HCT116 (cell line): ENCODE measurements at regions not wholly inside any gene's neighbourhood (a gene's known extent, or its start where the extent isn't known, plus 50 kb on each side); places are given as distances from the start of the nearest gene placed in this dataset.

Experiments used
- ATAC-seq: fragments of 200-7000 bp; cut with Tn5 transposase; 2 replicates; pipeline ENCODE4 v1.9.1; 2020; ENCODE audit warnings: mild to moderate bottlenecking, moderate library complexity
- BruUV-seq: library from RNA; stranded (reverse); fragments of 400-500 nt; replicated peaks from 2 replicates; lab custom pipeline; 2021; lab: Mats Ljungman, UMichigan
- CTCF ChIA-PET: fragments of 300-600 bp; sonication (Branson Sonifier 250); formaldehyde crosslinking; loops from one replicate; lab custom pipeline; 2021; ENCODE audit warnings: antibody characterized with exemption; lab: Charles Lee
- POLR2A ChIA-PET: fragments of 300-600, 350-600 bp; sonication (Branson Sonifier 250); formaldehyde crosslinking; loops from one replicate; lab custom pipeline; 2021; ENCODE audit warnings: antibody characterized with exemption; lab: Charles Lee
- RAD21 ChIA-PET, 2 experiments: fragments of 300-600 bp; sonication (Branson Sonifier 250); formaldehyde crosslinking; loops; one replicate each; lab custom pipeline; 2023; ENCODE audit warnings: low total read pairs in 2 of 2; ENCODE audit not compliant: uncharacterized antibody in 2 of 2, unreplicated experiment in 2 of 2, low non-redundant PET in 1 of 2; lab: Charles Lee
- DNase-seq: peaks from one replicate; pipeline ENCODE4 v3.0.0-alpha.2; 2010; ENCODE audit warnings: low read depth, low spot score
- H2AFZ ChIP-seq: fragments of 200-600 bp; shearing (Covaris generic), sonication (generic); 2 replicates; pipeline ENCODE4 v1.6.1; 2017; ENCODE audit warnings: low read depth, mixed run types, mixed read lengths, antibody characterized with exemption, low read length; ENCODE audit not compliant: poor library complexity, severe bottlenecking
- H3K27ac ChIP-seq: 2 replicates; pipeline ENCODE4 v1.5.1; 2012; ENCODE audit warnings: low read depth, low read length
- H3K27me3 ChIP-seq: fragments of 200-600 bp; sonication (generic); 2 replicates; pipeline ENCODE4 v1.6.1; 2016; ENCODE audit warnings: mixed run types, low read length, mixed read lengths; ENCODE audit not compliant: insufficient read depth
- H3K36me3 ChIP-seq, 2 experiments: fragments of 200-500 bp in 1 of 2; fragments of 200-600 bp in 1 of 2; sonication (Bioruptor generic) in 1 of 2; sonication (generic) in 1 of 2; 2 replicates each; pipeline versions ENCODE4 v1.5.1 to v1.6.1; 2014 to 2016; ENCODE audit warnings: low read length in 2 of 2, inconsistent platforms in 1 of 2, mixed read lengths in 1 of 2, mixed run types in 1 of 2; ENCODE audit not compliant: insufficient read depth in 2 of 2, control insufficient read depth in 1 of 2
- H3K4me1 ChIP-seq, 2 experiments: fragments of 200-600 bp in 1 of 2; sonication (generic) in 1 of 2; 2 replicates each; pipeline versions ENCODE4 v1.5.1 to v1.6.1; 2012 to 2017; ENCODE audit warnings: low read length in 2 of 2, inconsistent platforms in 1 of 2, mild to moderate bottlenecking in 1 of 2, mixed read lengths in 1 of 2, mixed run types in 1 of 2, moderate library complexity in 1 of 2; ENCODE audit not compliant: insufficient read depth in 2 of 2, control insufficient read depth in 1 of 2
- H3K4me2 ChIP-seq: fragments of 200-600 bp; sonication (generic); 2 replicates; pipeline ENCODE4 v1.6.1; 2017; ENCODE audit warnings: mixed run types, low read length, mixed read lengths
- H3K4me3 ChIP-seq, 2 experiments: fragments of 200-600 bp in 1 of 2; sonication (generic) in 1 of 2; replicated peaks in 1 of 2; 2 replicates each; pipeline ENCODE4 v1.5.1; 2011 to 2016; ENCODE audit warnings: low read length in 2 of 2, control low read depth in 1 of 2, low read depth in 1 of 2, mild to moderate bottlenecking in 1 of 2, mixed read lengths in 1 of 2, mixed run types in 1 of 2
- H3K79me2 ChIP-seq: fragments of 200-600 bp; sonication (generic); 2 replicates; pipeline ENCODE4 v1.6.1; 2017; ENCODE audit warnings: mild to moderate bottlenecking, mixed run types, low read length, moderate library complexity, mixed read lengths; ENCODE audit not compliant: insufficient read depth
- H3K9ac ChIP-seq: fragments of 200-600 bp; sonication (generic); 2 replicates; pipeline ENCODE4 v1.6.1; 2016; ENCODE audit warnings: low read length, mixed read lengths
- H3K9me2 ChIP-seq: fragments of 200-600 bp; sonication (generic), shearing (Covaris generic); 2 replicates; pipeline ENCODE4 v1.6.1; 2017; ENCODE audit warnings: mixed run types, mild to moderate bottlenecking, moderate library complexity; ENCODE audit not compliant: insufficient read depth
- H3K9me3 ChIP-seq, 2 experiments: fragments of 200-500 bp in 1 of 2; fragments of 200-600 bp in 1 of 2; sonication (Bioruptor generic) in 1 of 2; sonication (generic) in 1 of 2; 2 replicates each; pipeline ENCODE4 v1.6.1; 2014 to 2017; ENCODE audit warnings: low read length in 2 of 2, mixed read lengths in 2 of 2, inconsistent platforms in 1 of 2, low read depth in 1 of 2, mild to moderate bottlenecking in 1 of 2, mixed run types in 1 of 2, moderate library complexity in 1 of 2; ENCODE audit not compliant: control insufficient read depth in 1 of 2, insufficient read depth in 1 of 2
- H4K20me1 ChIP-seq: fragments of 200-600 bp; sonication (generic), shearing (Covaris generic); 2 replicates; pipeline ENCODE4 v1.6.1; 2017; ENCODE audit warnings: mixed run types, mild to moderate bottlenecking, moderate library complexity; ENCODE audit not compliant: insufficient read depth
- CTCF ChIP-seq, 3 experiments: fragments of 200-600 bp in 1 of 3; sonication (generic) in 1 of 3; IDR thresholded peaks in 2 of 3; conservative IDR thresholded peaks in 1 of 3; 2 replicates each; pipeline ENCODE4 v1.5.1; 2012 to 2017; ENCODE audit warnings: low read depth in 2 of 3, low read length in 2 of 3, antibody characterized with exemption in 1 of 3, borderline replicate concordance in 1 of 3, control low read depth in 1 of 3, mild to moderate bottlenecking in 1 of 3, mixed read lengths in 1 of 3, mixed run types in 1 of 3, moderate library complexity in 1 of 3; ENCODE audit not compliant: insufficient read depth in 1 of 3
- ELF1 ChIP-seq: IDR thresholded peaks from 2 replicates; pipeline ENCODE4 v1.6.1; 2012; ENCODE audit warnings: low read depth, borderline replicate concordance
- EZH2 ChIP-seq: fragments of 200-600 bp; sonication (generic); IDR thresholded peaks from 2 replicates; pipeline ENCODE4 v1.6.1; 2017; ENCODE audit warnings: antibody characterized with exemption, mixed run types
- FOSL1 ChIP-seq: IDR thresholded peaks from 2 replicates; pipeline ENCODE4 v1.6.1; 2012; ENCODE audit warnings: low read depth
- JUND ChIP-seq: IDR thresholded peaks from 2 replicates; pipeline ENCODE4 v1.6.1; 2012
- POLR2A ChIP-seq: IDR thresholded peaks from 2 replicates; pipeline ENCODE4 v1.7.0; 2011; ENCODE audit warnings: borderline replicate concordance; ENCODE audit not compliant: insufficient read depth, insufficient read length; ENCODE audit errors: extremely low read depth
- POLR2AphosphoS5 ChIP-seq: IDR thresholded peaks from 2 replicates; pipeline ENCODE4 v1.6.1; 2011; ENCODE audit warnings: mild to moderate bottlenecking, low read depth, low read length, moderate library complexity
- RAD21 ChIP-seq: IDR thresholded peaks from 2 replicates; pipeline ENCODE4 v1.6.1; 2012; ENCODE audit warnings: low read depth, mild to moderate bottlenecking
- REST ChIP-seq: IDR thresholded peaks from 2 replicates; pipeline ENCODE4 v1.6.1; 2012; ENCODE audit warnings: low read depth
- SIN3A ChIP-seq: IDR thresholded peaks from 2 replicates; pipeline ENCODE4 v1.6.1; 2012; ENCODE audit warnings: low read depth
- SRF ChIP-seq: IDR thresholded peaks from 2 replicates; pipeline ENCODE4 v1.6.1; 2012; ENCODE audit warnings: low read depth
- TCF7L2 ChIP-seq: IDR thresholded peaks from 2 replicates; pipeline ENCODE4 v1.7.0; 2011; ENCODE audit warnings: borderline replicate concordance, inconsistent platforms; ENCODE audit not compliant: insufficient read depth, insufficient read length; ENCODE audit errors: extremely low read depth
- ZFX ChIP-seq: fragments of 450-650 bp; IDR thresholded peaks from 2 replicates; pipeline ENCODE4 v1.6.1; 2017
- ZNF274 ChIP-seq: fragments of 200-500 bp; sonication (Bioruptor generic); IDR thresholded peaks from 2 replicates; pipeline ENCODE4 v1.6.1; 2014; ENCODE audit warnings: mild to moderate bottlenecking, low read depth, low read length, inconsistent platforms
- intact Hi-C: fragments of 100-400 bp; cut with micrococcal nuclease; formaldehyde crosslinking; loops from 2 replicates; pipeline ENCODE4 v1.10.0; 2022
- TF ChIP-seq, protein P1 (sequence below): IDR thresholded peaks from 2 replicates; pipeline ENCODE4 v1.6.1; 2012
- TF ChIP-seq, protein P2 (sequence below): IDR thresholded peaks from 2 replicates; pipeline ENCODE4 v1.6.1; 2012

GRCh38 chr18:77401173-77401572 is 151.5 kb downstream of the GALR1 start:
- no TSS peak for BruUV-seq
- no peak overlapping the region for H3K4me3 ChIP-seq
- no peaks in the 10 kb centered on the region for H3K9me2 ChIP-seq
- no peak overlapping the region for H3K9ac ChIP-seq
- no peak overlapping the region for H3K4me2 ChIP-seq
- H3K4me1 ChIP-seq = no peaks in the 10 kb centered on the region
- H3K27ac ChIP-seq = no peak overlapping the region
- no peak overlapping the region for H2AFZ ChIP-seq
- intact Hi-C loops = no loop called here
- ChIA-PET CTCF (no interaction called here), POLR2A (no interaction called here), RAD21 (no interaction called here)
- no peaks in the 10 kb centered on the region for H4K20me1 ChIP-seq
- DNase-seq = no peak
- TF ChIP-seq RAD21 (no peak), FOSL1 (no peak), CTCF (IDR thresholded peaks at IDR 0.05 in 2 of 3, conservative IDR thresholded peaks at IDR 0.05 in 1 of 3; ENCODE audit: borderline replicate concordance in 1 of 3, insufficient read depth in 1 of 3, low read depth in 2 of 3, low read length in 2 of 3) (no peak), ZNF274 (no peak), POLR2A (no peak), SRF (no peak), ELF1 (no peak), EZH2 (no peak), POLR2AphosphoS5 (no peak), SIN3A (no peak), REST (no peak), ZFX (no peak), JUND (no peak), TCF7L2 (no peak)
- TF ChIP-seq, protein P1, sequence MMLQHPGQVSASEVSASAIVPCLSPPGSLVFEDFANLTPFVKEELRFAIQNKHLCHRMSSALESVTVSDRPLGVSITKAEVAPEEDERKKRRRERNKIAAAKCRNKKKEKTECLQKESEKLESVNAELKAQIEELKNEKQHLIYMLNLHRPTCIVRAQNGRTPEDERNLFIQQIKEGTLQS = no peak
- TF ChIP-seq, protein P2, sequence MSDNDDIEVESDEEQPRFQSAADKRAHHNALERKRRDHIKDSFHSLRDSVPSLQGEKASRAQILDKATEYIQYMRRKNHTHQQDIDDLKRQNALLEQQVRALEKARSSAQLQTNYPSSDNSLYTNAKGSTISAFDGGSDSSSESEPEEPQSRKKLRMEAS = no peak
- no peaks in the 10 kb centered on the region for H3K79me2 ChIP-seq
- no peaks in the 10 kb centered on the region for H3K27me3 ChIP-seq
- H3K9me3 ChIP-seq = no peaks in the 10 kb centered on the region
- ATAC-seq = no peak
- H3K36me3 ChIP-seq = no peaks in the 10 kb centered on the region
